Cardiac muscle cell (in vitro differentiated cells and primary cell): ENCODE measurements at regions not wholly inside any gene's neighbourhood (a gene's known extent, or its start where the extent isn't known, plus 50 kb on each side); places are given as distances from the start of the nearest gene placed in this dataset.

Source experiments
- DNase-seq, 2 donors: peaks; one replicate each; pipeline versions ENCODE4 v3.0.0 to v3.0.0-alpha.2; 2010 to 2017; ENCODE audit warnings: low read depth in 1 of 2, low spot score in 1 of 2
- H3K27ac ChIP-seq: fragments of 200-600 bp; sonication (generic); 2 replicates; pipeline ENCODE4 v1.5.1; 2016
- H3K27me3 ChIP-seq: fragments of 200-600 bp; sonication (generic); 2 replicates; pipeline ENCODE4 v1.6.0; 2016; ENCODE audit warnings: control low read depth
- H3K36me3 ChIP-seq: fragments of 200-600 bp; sonication (generic); 2 replicates; pipeline ENCODE4 v1.5.1; 2016; ENCODE audit warnings: control low read depth
- H3K4me1 ChIP-seq: fragments of 200-600 bp; sonication (generic); 2 replicates; pipeline ENCODE4 v1.8.1; 2017; ENCODE audit warnings: low read depth, mild to moderate bottlenecking, mixed run types
- H3K4me3 ChIP-seq: fragments of 200-600 bp; sonication (generic); 2 replicates; pipeline ENCODE4 v1.5.1; 2016; ENCODE audit warnings: mild to moderate bottlenecking
- H3K9me3 ChIP-seq: fragments of 200-600 bp; sonication (generic); 2 replicates; pipeline ENCODE4 v1.5.1; 2017; ENCODE audit warnings: low read depth, mild to moderate bottlenecking, control low read depth
- TF ChIP-seq, protein P1 (sequence below): IDR thresholded peaks from 2 replicates; pipeline ENCODE4 v1.5.1; 2012; ENCODE audit warnings: low read depth, mild to moderate bottlenecking, low read length

DNA sequence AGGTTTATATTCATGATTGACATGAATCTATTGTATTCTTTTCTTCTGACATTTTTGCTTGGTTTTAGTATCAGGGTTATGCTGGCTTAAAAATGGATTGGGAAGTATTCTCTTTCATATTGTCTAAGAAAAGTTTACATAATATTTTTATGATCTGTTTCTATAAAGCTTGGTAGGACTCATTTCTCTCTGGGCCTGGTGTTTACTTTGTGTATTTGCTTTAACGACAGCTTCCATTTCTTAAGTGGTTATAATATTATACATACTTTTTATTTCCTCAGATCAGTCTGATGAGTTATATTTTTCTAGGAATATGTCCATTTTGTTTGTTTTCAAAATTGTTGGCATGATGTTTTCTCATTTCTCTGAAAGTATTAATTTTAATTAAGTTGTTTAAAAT lies 117.9 kb upstream of the IL12A start:
- no peaks in the 10 kb centered on the region for H3K9me3 ChIP-seq
- H3K27ac ChIP-seq: no peak overlapping the region
- no peaks in the 10 kb centered on the region for H3K27me3 ChIP-seq
- peaks cover 12% of the 10 kb centered on the region for H3K36me3 ChIP-seq
- TF ChIP-seq, protein P1, sequence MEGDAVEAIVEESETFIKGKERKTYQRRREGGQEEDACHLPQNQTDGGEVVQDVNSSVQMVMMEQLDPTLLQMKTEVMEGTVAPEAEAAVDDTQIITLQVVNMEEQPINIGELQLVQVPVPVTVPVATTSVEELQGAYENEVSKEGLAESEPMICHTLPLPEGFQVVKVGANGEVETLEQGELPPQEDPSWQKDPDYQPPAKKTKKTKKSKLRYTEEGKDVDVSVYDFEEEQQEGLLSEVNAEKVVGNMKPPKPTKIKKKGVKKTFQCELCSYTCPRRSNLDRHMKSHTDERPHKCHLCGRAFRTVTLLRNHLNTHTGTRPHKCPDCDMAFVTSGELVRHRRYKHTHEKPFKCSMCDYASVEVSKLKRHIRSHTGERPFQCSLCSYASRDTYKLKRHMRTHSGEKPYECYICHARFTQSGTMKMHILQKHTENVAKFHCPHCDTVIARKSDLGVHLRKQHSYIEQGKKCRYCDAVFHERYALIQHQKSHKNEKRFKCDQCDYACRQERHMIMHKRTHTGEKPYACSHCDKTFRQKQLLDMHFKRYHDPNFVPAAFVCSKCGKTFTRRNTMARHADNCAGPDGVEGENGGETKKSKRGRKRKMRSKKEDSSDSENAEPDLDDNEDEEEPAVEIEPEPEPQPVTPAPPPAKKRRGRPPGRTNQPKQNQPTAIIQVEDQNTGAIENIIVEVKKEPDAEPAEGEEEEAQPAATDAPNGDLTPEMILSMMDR: no peak
- no peak for DNase-seq
- H3K4me1 ChIP-seq: no peaks in the 10 kb centered on the region
- H3K4me3 ChIP-seq: no peak overlapping the region

DNA sequence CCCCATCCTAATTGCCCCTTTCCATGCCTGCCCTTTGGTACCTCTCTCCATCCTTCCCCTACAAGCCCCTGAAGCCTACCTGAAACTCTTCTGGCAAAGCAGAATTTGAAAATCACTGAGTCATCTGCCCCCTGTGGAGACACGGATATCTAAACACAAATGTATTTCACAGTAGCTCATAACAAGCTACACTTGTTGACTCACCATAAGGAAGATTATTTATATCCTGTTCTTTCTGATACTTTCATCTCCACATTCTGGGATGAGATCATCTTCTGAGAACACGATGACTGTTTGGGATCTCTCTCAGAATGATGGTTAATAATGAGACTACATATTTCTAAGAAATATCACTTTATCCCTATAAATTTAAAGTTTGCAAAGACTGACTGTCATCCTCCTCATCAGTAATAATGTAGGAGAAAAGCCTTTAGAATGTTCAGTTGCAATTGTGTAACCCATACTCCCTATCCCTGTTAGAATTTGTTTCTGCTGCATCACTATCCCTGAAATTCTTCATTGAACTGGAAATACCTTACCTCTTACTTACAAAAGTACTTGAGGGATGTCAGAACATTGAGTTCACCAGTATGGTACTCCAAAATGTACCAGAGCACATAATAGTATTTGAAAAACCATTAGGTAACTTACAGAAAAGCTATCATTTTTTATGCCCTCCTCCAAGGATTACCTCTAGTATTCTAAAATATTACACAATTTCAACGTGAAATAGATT lies 116.1 kb upstream of the IL12A start:
- no peak overlapping the region for H3K4me3 ChIP-seq
- peak in 1 of 2 donors; percentile 74 for DNase-seq
- H3K9me3 ChIP-seq: no peaks in the 10 kb centered on the region
- no peak overlapping the region for H3K27ac ChIP-seq
- no peaks in the 10 kb centered on the region for H3K4me1 ChIP-seq
- TF ChIP-seq, protein P1: peak; percentile 31
- peaks cover 4% of the 10 kb centered on the region for H3K36me3 ChIP-seq
- H3K27me3 ChIP-seq: no peaks in the 10 kb centered on the region

DNA sequence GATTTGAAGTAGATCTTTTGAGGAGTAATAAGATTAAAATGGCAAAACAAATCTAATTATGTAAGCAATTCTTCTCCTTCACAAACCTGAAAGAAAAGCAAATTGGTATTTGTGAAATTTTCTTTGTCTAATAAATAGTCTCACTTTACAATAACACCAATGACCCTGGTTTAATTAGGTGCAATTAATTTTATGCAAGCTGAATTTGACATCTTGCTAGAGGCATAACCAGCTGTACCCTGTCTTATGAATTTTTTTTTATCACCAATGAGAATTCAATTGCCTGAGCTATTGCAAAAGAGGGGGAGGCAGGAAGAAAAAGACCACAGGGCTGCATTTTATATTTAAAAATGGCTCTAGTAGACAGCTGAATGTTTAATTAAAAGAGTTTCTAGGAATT lies 113.5 kb upstream of the IL12A start:
- H3K36me3 ChIP-seq: no peaks in the 10 kb centered on the region
- TF ChIP-seq, protein P1: no peak
- H3K4me1 ChIP-seq: no peaks in the 10 kb centered on the region
- H3K9me3 ChIP-seq: no peaks in the 10 kb centered on the region
- no peaks in the 10 kb centered on the region for H3K27me3 ChIP-seq
- no peak overlapping the region for H3K4me3 ChIP-seq
- H3K27ac ChIP-seq: no peak overlapping the region
- DNase-seq: no peak

DNA sequence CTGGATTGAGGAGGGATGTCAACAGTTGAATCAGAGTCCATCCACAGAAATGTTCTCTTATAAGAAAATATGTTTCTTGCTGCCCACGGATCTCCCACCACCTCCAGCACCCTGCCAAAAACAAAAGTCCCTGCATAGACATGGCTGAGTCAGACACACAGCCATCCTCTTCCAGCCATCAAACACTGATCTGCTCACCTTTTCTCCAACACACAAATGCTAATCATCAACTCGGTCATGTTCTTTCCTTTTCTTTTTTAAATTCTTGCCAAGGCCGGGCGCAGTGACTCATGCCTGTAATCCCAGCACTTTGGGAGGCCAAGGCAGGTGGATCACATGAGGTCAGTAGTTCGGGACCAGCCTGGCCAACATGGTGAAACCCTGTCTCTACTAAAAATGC lies 110.7 kb upstream of the IL12A start:
- H3K4me3 ChIP-seq: no peak overlapping the region
- no peaks in the 10 kb centered on the region for H3K36me3 ChIP-seq
- TF ChIP-seq, protein P1: no peak
- peaks cover 8% of the 10 kb centered on the region for H3K4me1 ChIP-seq
- H3K27me3 ChIP-seq: no peaks in the 10 kb centered on the region
- H3K27ac ChIP-seq: no peak overlapping the region
- H3K9me3 ChIP-seq: no peaks in the 10 kb centered on the region
- DNase-seq: no peak

DNA sequence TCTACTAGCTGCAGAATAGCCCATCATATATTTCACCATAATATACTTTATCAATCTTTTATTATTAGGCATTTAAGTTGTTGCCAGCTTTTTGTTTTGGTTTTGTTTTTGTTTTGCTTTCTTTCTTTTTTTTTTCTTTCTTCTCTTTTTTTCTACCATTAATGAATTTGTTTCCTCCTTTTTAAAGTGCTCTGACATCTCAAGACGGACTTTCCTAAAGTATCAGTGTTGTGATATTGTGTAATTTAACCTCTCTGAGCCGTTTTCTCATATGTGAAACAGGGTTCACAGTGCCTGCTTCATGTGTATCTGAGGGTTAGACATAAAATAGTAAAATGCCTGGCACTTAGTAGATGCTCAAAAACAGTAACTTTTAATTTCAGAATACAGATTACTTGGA lies 109.5 kb upstream of the IL12A start:
- Histone ChIP-seq H3K27me3 (no peaks in the 10 kb centered on the region), H3K9me3 (no peaks in the 10 kb centered on the region), H3K36me3 (no peaks in the 10 kb centered on the region), H3K4me1 (peaks cover 16% of the 10 kb centered on the region), H3K4me3 (no peak overlapping the region), H3K27ac (no peak overlapping the region)
- TF ChIP-seq, protein P1: no peak
- no peak for DNase-seq

DNA sequence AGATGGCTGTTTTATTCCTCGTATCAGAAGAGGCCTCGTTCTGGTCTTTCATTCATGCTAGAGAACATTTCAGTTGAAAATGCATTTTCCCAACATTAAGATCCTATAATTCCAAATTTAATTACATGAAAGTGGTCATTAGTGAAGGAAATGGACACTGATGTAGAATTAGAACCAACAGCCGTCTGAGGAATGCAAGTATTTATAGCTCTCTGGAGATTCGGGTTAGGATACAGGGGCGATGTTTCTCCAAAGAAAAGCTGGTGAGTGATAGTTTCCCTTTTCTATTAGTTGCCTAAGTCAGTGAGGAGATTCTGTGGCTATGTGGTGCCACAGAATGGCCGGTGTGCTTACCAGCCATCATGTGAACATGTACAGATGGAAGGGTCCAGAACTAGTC lies 109.0 kb upstream of the IL12A start:
- Histone ChIP-seq H3K36me3 (no peaks in the 10 kb centered on the region), H3K4me1 (peaks cover 16% of the 10 kb centered on the region), H3K27me3 (no peaks in the 10 kb centered on the region), H3K9me3 (no peaks in the 10 kb centered on the region), H3K27ac (no peak overlapping the region), H3K4me3 (no peak overlapping the region)
- TF ChIP-seq, protein P1: no peak
- no peak for DNase-seq
